ENCODE measurements at regions not wholly inside any gene's neighbourhood (a gene's known extent, or its start where the extent isn't known, plus 50 kb on each side); places are given as distances from the start of the nearest gene placed in this dataset.
"Not testable (repeated sequence)": the region's sequence is repeated elsewhere in the genome, so short reads cannot be mapped to it uniquely, and the experiment has no call there.

DNA sequence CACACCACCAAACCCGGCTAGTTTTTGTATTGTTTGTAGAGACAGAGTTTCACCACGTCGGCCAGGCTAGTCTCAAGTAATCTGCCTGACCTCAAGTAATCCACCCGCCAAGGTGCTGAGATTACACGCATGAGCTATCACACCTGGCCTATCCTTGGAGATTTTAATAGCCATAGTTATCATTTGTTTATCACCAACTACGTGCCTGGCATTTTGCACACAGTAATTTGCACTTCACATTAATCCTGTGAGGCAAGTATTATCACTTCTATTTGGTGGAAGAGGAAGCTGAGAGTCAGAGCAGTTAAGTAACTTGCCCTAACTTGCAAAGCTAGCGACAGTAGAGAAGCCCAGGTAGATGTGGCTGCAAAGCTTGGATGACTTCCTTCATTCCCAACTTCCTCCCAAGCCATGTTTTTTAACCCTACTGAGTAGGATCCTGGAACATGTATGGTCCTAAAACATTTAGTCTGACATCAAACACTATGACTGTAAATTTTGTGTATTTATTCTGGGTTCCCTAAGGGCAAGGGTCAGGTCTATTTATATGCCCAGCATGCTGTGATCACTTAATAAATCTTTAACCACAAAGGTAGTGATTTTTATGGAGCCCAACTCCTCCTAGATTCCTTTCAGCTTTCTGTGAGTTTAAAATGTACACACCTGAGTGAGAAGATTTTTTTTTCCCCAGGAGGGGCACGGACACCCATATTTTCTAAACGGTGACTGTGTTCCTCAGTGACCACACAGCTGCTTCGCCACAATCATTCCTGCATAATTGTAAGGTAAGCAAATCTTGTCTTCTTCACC lies 100.2 kb upstream of the RAI14 start:
- DNase-seq (ENCODE audit: low read depth) = no peak

- no peak for DNase-seq (ENCODE audit: low read depth)
Measured at GRCh38 chr5:34556509-34556782, 99.7 kb upstream of the RAI14 start.

GRCh38 chr5:34561581-34561980 lies 94.5 kb upstream of the RAI14 start:
- DNase-seq (ENCODE audit: low read depth) = not testable (repeated sequence)

GRCh38 chr5:34562791-34563190 lies 93.3 kb upstream of the RAI14 start:
- DNase-seq (ENCODE audit: low read depth) = no peak

DNA sequence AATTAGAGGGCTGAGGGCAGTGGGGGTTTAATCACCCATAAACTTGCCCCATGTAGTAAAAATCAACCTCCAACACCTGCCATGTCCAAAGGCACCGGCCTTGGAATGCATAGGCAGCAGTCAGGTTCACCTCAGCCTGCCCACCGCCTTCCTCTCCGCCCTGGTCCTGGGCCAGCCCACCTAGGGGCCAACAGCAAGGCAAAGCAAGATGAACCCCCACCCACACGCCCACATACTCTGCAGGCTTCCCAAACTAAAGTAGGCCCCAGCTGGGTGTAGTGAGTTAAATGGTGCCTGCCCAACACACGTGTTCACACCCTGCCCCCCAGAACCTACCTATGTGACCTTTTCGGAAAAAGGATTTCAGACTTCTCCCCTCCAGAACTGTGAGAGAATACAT lies 92.9 kb upstream of the RAI14 start:
- no peak for DNase-seq (ENCODE audit: low read depth)

DNA sequence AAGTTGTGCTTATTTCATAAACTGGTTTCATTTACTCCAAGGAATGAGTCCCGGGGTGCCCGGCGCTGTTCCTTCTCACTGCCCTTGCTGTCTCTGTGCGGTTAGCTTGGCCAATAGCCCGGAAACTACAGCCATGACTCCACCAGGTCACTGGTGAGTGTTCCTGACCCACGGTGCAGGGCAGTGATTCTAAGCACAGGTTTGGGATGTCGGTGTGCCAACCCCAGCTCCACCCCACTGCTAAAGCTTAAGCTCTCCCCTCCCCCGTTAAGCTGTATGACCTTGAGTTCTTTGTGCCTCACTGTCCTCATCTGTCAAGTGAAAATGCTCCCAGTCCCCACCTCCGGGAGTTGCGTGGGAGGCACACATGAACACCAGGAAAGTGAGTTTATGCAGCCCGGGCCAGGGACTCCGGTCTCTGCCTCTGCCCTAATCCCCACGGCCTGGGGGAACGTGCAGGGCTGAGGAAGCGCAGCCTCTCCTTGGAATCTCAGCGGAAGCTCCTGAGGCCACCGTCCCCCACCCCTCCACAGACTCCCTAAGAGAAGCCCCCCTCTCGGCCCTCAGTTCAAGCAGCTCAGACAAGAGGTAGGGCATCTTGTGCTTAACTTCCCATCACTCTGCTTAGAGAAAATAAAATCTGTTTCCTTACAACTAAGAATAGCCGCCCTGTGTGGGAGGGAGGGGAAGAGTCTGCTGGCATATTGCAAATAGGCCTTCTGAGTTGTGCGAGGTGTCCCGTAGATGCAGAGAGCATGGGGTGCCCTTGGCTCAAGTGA lies 92.0 kb upstream of the RAI14 start:
- no peak for DNase-seq (ENCODE audit: low read depth)

DNA sequence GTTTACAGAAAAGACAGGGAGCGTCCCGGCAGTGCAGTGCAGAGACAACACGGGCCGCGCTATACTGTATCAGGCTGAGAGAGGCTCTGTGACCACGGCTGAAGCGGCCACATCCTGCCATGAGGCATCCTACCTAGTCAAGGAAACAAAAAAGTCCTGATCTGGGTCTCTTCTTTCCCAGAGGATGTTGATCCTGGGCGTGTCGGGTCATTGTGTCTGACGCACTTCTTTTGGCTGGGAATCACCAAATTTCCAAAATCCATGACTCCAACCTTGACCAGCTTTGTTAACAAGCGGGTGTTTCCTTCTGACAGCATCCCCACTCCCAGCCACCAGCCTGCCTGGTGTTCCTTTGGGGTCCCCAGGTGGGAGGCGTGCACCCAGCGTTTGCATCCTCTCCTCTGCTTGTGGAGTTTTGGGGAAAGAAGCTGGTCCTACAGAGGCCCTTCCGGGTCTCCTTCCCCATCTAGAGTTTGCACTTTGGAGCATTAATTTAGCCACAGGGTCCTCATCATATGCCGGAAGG lies 91.4 kb upstream of the RAI14 start:
- DNase-seq (ENCODE audit: low read depth) = no peak

DNA sequence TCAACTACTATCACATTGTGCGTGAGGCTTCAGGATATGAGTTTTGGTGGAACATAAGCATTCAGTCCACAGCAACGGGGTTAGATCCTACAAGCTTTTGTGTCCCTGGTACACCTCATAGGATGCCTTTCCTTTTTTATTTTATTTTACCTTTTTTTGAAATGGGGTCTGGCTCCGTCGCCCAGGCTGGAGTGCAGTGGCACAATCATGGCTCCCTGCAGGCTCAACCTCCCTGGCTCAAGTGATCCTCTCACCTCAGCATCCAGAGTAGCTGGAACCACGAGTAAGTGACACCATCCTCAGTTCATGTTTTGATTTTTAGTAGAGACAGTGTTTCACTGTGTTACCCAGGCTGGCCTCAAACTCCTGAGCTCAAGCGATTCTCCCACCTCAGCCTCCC lies 86.0 kb upstream of the RAI14 start:
- no peak for DNase-seq (ENCODE audit: low read depth)

GRCh38 chr5:34570721-34571676 lies 85.1 kb upstream of the RAI14 start:
- DNase-seq (ENCODE audit: low read depth) = peak; percentile 68

GRCh38 chr5:34571677-34572041 lies 84.5 kb upstream of the RAI14 start:
- DNase-seq (ENCODE audit: low read depth) = peak; percentile 59

DNA sequence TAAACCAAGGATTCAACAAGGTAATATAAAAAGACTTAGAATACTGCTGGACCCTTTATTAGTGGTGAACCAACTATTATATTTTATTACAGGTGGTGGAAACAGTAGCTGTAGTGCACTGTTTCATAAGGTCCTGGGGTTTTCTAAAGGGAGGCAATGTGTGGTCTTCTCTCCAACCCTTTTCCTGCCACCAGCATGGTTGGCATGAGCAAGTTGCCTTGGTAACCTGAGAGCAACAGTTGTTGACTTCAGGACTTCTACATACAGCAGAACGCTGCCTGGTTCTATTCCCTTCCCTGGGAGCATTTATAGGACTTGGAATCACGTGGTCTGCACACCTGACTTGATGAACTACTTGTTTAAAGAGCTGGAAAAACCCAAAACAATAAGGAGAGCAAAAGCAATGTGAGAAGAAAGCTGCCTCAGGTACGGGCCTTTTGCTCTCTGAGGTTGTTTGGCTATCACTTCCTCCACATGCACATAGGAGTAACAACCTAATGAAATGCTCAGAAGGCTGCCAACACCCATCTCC lies 81.1 kb upstream of the RAI14 start:
- no peak for DNase-seq (ENCODE audit: low read depth)

GRCh38 chr5:34576891-34577666 lies 79.0 kb upstream of the RAI14 start:
- no peak for DNase-seq (ENCODE audit: low read depth)

GRCh38 chr5:34578962-34579361 lies 77.2 kb upstream of the RAI14 start:
- DNase-seq (ENCODE audit: low read depth) = no peak

GRCh38 chr5:34580983-34581382 lies 75.1 kb upstream of the RAI14 start:
- no peak for DNase-seq (ENCODE audit: low read depth)

GRCh38 chr5:34582371-34582770 lies 73.8 kb upstream of the RAI14 start:
- DNase-seq (ENCODE audit: low read depth) = no peak

DNA sequence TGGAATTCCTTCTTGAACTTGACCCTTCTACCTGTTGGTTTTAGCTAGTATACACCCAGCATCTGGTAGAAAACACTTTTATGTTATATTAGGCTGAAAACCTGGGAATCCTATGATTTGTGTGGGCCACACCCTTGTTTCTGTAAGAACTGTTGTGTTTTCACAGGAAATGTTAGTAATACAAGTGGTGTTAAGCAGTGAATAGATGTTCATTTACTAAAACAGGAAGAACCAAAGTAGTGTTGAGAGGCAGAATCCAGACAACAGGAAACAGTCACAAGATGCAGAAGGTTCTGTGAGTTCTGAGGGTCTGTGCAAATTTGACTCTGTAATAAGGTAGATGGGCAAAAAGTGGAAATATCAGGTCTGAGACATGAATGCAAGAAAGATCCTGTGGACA lies 73.0 kb upstream of the RAI14 start:
- no peak for DNase-seq (ENCODE audit: low read depth)

GRCh38 chr5:34584165-34584564 lies 72.0 kb upstream of the RAI14 start:
- DNase-seq (ENCODE audit: low read depth) = no peak

DNA sequence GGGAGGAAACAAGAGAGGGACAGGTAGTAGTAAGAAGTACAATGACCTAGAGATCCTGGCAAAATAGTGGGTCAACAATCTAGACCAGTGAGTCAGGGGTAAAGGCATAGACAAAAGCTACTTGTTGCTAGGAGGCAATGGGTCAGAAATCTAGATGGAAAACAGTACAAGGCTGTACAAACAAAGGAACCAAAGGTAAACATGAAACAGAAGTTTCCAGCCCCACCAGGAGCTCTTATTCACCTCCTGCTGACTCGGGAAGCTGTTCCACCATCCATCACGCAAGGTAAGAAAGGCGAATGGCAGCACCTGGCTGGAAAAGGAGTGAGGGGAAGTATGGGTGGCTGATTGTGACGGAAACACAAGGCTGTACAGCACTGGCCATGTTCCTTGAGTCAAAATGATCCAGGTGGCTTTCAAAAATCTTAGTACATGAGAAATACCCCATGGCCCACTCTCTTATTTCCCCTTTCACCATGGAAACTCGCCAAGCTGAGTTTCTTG lies 70.5 kb upstream of the RAI14 start:
- peak; percentile 68 for DNase-seq (ENCODE audit: low read depth)

DNA sequence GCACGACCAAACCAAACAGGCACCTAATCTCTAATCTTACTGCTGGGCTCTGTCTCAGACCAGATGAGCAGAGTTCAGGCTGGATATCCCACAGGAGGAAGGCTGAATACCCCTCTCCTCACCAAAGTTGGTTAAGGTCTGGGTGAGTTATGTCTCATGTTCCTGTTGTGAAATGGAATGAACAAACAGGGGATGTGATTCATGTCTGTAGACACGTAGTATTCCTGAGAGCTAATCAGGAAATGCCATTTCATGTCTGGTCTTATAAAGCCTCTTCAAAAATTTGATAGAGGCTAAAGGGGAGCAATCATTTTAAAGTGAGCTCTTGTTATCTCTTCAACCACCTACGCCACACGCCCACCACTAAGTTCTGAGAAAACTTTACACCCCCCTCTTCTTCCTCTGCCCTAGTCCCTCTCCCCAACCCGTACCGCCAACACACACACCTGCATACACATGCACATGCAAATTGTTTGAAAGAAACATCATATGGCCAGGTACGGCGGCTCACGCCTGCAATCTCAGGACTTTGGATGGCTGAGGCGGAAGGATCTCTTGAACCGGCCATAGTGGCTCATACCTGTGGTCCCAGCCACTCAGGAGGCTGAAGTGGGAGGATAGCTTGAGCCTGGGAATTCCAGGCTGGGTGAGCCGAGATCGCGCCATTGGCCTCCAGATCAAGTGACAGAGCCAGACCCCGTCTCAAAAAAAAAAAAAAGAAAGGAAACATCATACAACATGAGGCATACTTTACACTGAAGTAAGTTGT lies 69.8 kb upstream of the RAI14 start:
- peak; percentile 98 for DNase-seq (ENCODE audit: low read depth)
